ENCODE measurements at regions not wholly inside any gene's neighbourhood (a gene's known extent, or its start where the extent isn't known, plus 50 kb on each side); places are given as distances from the start of the nearest gene placed in this dataset.

- DNase-seq (ENCODE audit: low read depth): no peak
Measured at GRCh38 chr14:97726676-97727075, 929.5 kb downstream of the VRK1 start.

DNA sequence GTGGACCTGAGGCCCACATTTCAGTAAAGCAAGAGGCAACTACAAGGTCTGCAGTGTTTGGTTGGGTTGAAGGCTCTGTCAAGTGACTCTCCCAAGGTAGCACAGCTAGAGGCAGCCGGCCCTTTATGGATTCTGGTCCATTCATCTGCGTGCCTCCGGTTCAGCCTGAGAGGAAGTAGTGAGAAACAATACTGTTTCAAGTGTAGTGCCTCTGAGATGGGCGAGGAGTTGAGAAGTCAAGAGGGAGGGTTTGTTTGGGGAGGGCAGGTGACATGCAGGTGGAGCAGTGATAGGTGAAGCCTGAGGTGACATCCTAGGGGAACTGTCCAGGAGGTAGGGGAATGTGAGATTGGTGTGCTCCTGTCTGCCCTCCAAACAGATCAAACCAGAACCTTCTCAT is 933.5 kb downstream of the VRK1 start:
- no peak for DNase-seq (ENCODE audit: low read depth)

DNA sequence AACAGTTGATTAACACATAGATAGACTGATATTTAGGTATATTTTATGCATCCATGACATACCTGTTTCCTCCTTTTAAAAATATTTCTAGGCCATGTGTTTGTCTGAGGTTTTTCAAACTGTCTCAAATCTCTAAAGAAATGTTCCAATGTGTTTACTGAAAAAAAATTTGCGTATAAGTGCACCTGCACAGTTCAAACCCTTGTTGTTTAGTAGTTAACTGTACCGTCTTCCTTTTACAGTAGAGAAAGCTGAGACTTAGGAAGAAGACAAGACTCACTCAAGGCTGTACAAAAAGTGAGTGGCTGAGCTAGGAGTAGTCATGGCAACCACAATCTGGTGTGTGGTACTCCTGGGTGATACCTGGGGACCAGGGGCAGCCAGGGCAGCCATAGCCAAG is 934.6 kb downstream of the VRK1 start:
- DNase-seq (ENCODE audit: low read depth): no peak

- DNase-seq (ENCODE audit: low read depth): no peak
Measured at GRCh38 chr14:97747316-97747715, 950.1 kb downstream of the VRK1 start.

DNA sequence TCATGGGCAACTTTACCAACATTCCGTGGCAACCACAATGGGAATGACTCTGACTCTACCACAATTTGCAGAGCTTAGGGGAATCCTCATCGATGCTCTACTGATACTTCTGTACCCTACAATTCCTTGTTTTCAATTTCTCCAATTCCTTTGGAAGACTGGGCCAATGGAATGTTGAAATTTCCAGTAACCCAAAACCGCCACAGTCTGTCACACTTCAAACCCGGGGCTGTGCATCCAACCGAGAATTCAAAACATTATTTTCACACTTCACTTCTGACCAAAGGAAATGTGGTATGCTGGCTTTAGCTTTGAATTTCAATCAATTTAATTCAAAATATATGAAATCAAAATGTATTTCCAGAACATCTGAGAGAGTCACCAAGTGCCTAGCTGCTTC is 951.4 kb downstream of the VRK1 start:
- no peak for DNase-seq (ENCODE audit: low read depth)

DNA sequence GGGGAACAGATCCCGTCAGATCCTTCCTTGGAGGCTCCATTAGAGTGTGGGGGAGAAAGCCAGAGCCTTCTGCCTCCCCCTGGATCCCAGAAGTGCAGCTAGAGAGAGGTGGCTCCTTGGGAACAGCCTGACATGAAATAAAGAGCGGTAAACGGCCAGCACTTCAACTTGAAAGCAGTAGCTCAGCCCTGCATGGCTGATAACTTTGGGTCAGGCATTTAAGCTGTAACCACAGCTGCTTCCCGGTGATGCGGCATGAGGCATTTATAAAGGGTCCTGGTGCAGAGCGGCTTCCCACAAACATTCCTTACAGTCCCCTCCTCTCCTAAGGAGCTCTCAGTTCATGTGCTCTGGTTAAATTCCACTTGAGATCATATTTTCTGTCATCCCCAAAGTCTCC is 960.3 kb downstream of the VRK1 start:
- DNase-seq (ENCODE audit: low read depth): no peak

DNA sequence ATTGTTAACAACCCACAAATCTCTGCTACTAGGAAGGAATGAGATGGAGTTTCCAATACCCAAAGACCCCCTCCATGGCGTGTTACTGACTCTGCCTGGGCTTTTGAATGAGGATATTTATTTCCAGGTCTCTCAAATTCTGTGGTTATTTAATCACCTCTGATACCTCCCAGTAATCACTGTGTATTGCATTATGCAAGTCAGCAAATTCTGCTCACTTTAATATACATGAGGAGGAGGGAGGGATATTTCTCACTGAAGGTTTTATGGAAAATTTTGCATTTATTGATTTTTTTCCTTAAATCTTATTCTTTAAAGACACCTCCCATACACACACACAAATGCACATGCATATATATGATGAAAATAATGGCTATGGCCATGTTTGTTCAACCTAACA is 962.9 kb downstream of the VRK1 start:
- DNase-seq (ENCODE audit: low read depth): no peak

DNA sequence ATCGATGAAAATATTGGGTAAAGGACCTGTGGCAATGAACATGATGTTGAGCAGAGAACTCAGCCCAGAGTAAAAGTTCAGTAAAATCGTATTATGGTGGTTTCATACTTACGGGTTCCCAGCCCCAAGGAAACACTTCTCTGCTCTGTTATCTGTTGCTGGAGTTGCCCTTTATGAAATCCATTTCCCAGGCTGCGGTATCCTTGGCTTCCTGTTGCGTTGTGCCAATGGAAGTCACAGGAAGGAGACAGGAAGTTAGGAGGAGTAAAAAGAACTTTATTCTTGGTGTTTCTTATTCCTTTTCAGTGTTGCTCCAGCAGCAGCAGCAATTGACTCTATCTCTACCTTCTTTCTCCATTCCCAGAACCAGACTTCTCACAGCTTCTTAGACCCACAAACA is 965.2 kb downstream of the VRK1 start:
- DNase-seq (ENCODE audit: low read depth): no peak

- DNase-seq (ENCODE audit: low read depth): no peak
Measured at GRCh38 chr14:97771340-97772045, 974.3 kb downstream of the VRK1 start.

GRCh38 chr14:97773598-97773997 is 976.4 kb downstream of the VRK1 start:
- no peak for DNase-seq (ENCODE audit: low read depth)

- no peak for DNase-seq (ENCODE audit: low read depth)
Measured at GRCh38 chr14:97776890-97777558, 979.8 kb downstream of the VRK1 start.

- no peak for DNase-seq (ENCODE audit: low read depth)
Measured at GRCh38 chr14:97777622-97778355, 980.6 kb downstream of the VRK1 start.

- no peak for DNase-seq (ENCODE audit: low read depth)
Measured at GRCh38 chr14:97779140-97779539, 982.0 kb downstream of the VRK1 start.

- no peak for DNase-seq (ENCODE audit: low read depth)
Measured at GRCh38 chr14:97780804-97781203, 983.6 kb downstream of the VRK1 start.

GRCh38 chr14:97781961-97782360 is 984.8 kb downstream of the VRK1 start:
- DNase-seq (ENCODE audit: low read depth): no peak

DNA sequence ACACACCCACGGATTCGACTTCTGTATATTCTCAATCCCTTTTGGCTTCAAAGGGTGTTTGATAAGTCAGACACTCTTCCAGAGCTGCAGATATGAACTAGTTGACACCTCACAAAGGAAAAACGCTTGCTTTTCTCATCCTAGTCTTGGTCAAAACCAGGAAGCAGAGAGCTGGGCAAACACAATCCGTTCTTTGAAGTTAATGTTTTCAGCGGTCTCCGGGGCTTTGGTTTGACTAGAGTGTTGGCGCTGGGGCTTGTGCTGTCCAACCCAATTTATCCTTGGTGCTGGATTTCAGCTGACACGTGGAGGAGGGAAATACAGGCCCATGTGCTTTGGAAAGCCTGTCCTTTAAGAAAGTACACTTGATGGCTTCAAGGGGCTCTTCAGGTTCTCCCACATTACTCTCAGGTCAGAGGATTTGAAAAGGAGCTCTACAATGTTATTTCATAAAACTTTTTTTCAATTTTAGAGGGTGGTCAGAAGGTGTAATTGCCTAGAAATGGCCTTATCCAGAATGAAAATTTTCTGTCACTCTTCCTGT is 985.8 kb downstream of the VRK1 start:
- DNase-seq (ENCODE audit: low read depth): no peak

GRCh38 chr14:97785495-97785894 is 988.3 kb downstream of the VRK1 start:
- no peak for DNase-seq (ENCODE audit: low read depth)

- DNase-seq (ENCODE audit: low read depth): no peak
Measured at GRCh38 chr14:97788364-97788763, 991.2 kb downstream of the VRK1 start.

DNA sequence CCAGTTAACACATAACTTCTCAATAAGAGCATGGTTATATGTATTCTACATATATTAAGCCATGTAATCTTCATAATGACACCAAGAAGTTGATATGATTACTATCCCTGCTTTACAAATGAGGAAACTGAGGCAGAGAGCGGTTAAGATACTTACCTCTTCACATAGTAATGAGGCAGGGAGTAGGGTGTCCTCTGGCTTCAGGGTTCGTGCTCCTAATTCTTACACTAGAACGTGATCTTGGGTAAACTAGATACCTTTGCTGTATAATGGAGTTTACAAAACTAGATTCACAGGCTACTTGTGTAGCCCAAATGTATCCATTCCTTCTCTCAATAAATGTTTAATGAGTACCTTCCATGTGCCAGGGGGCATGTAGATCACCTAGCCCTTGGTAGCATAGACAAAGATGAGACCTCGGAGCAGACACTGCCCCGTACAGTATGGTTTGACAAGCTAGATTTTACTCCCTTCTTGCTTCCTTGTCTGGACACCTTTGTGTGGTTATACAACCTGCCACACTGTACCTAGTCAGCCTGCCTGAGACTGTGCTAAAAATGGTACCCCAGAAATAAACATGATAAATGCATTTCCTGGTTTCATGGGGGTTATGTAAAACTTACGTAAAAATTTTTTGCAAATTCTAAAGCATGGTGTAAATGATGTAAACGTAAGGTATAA is 991.8 kb downstream of the VRK1 start:
- no peak for DNase-seq (ENCODE audit: low read depth)

- DNase-seq (ENCODE audit: low read depth): no peak
Measured at GRCh38 chr14:97791072-97791471, 993.9 kb downstream of the VRK1 start.

DNA sequence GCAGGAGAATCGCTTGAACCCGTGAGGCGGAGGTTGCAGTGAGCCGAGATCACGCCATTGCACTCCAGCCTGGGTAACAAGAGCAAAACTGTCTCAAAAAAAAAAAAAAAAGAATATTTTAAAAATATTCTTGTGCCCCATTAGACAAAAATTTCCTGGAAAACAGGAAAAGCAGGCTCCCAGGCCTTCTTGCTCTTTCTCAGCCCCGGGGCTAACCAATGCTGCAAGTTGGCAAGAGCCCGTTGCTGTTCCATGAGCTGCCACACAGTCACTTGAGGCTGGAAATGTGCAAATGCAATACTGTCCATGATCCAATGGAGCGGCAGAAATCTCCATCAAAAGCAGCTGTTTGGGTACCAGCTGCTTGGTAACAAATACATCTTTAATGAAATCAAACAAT is 994.7 kb downstream of the VRK1 start:
- no peak for DNase-seq (ENCODE audit: low read depth)

GRCh38 chr14:97796511-97796910 is 999.3 kb downstream of the VRK1 start:
- DNase-seq (ENCODE audit: low read depth): no peak
